Hepatocyte (in vitro differentiated cells): ENCODE measurements at regions not wholly inside any gene's neighbourhood (a gene's known extent, or its start where the extent isn't known, plus 50 kb on each side); places are given as distances from the start of the nearest gene placed in this dataset.

Source experiments
- DNase-seq: peaks from one replicate; pipeline ENCODE4 v3.0.0-alpha.2; 2016; ENCODE audit warnings: low spot score
- H2AFZ ChIP-seq: fragments of 200-600 bp; sonication (generic); 2 replicates; pipeline ENCODE4 v1.6.0; 2016; ENCODE audit warnings: antibody characterized with exemption, mild to moderate bottlenecking
- H3K27ac ChIP-seq: fragments of 200-600 bp; sonication (generic); 2 replicates; pipeline ENCODE4 v1.5.1; 2016; ENCODE audit warnings: mild to moderate bottlenecking
- H3K27me3 ChIP-seq: fragments of 200-600 bp; sonication (generic); 2 replicates; pipeline ENCODE4 v1.6.1; 2016
- H3K36me3 ChIP-seq: fragments of 200-600 bp; sonication (generic); replicated peaks from 2 replicates; pipeline ENCODE4 v1.5.1; 2016; ENCODE audit warnings: low read depth; ENCODE audit not compliant: insufficient read depth
- H3K4me1 ChIP-seq: fragments of 200-600 bp; sonication (generic); 2 replicates; pipeline ENCODE4 v1.5.1; 2016; ENCODE audit warnings: mild to moderate bottlenecking, moderate library complexity; ENCODE audit not compliant: insufficient read depth
- H3K4me2 ChIP-seq: fragments of 200-600 bp; sonication (generic); 2 replicates; pipeline ENCODE4 v1.6.0; 2016
- H3K4me3 ChIP-seq: fragments of 200-600 bp; sonication (generic); 2 replicates; pipeline ENCODE4 v1.5.1; 2016; ENCODE audit warnings: mild to moderate bottlenecking
- H3K79me2 ChIP-seq: fragments of 200-600 bp; sonication (generic); 2 replicates; pipeline ENCODE4 v1.6.0; 2017; ENCODE audit warnings: mild to moderate bottlenecking
- H3K9me2 ChIP-seq: fragments of 200-600 bp; sonication (generic); replicated peaks from 2 replicates; pipeline ENCODE4 v1.6.0; 2017; ENCODE audit warnings: mild to moderate bottlenecking; ENCODE audit not compliant: insufficient read depth
- H3K9me3 ChIP-seq: fragments of 200-600 bp; sonication (generic); 2 replicates; pipeline ENCODE4 v1.5.1; 2016; ENCODE audit warnings: low read depth, mild to moderate bottlenecking
- H4K20me1 ChIP-seq: fragments of 200-600 bp; sonication (generic); 2 replicates; pipeline ENCODE4 v1.6.0; 2016; ENCODE audit warnings: mild to moderate bottlenecking; ENCODE audit not compliant: insufficient read depth, poor library complexity, severe bottlenecking
- EZH2 ChIP-seq: fragments of 200-600 bp; sonication (generic); IDR thresholded peaks from 2 replicates; pipeline ENCODE4 v1.6.1; 2016; ENCODE audit warnings: antibody characterized with exemption, mild to moderate bottlenecking, borderline replicate concordance
- EZH2phosphoT487 ChIP-seq: fragments of 200-600 bp; sonication (generic); IDR thresholded peaks from one replicate; pipeline ENCODE4 v1.6.1; 2018; ENCODE audit warnings: antibody characterized with exemption, mild to moderate bottlenecking, low read depth, moderate library complexity; ENCODE audit not compliant: unreplicated experiment, severe bottlenecking
- WGBS: methylation state at CpG from one replicate; pipeline ENCODE4 v1.1.6; 2016; ENCODE audit warnings: low lambda C conversion rate; ENCODE audit errors: missing lambda C conversion rate; 5-methylcytosine and 5-hydroxymethylcytosine counted together
- TF ChIP-seq, protein P1 (sequence below): fragments of 200-600 bp; sonication (generic); IDR thresholded peaks from 2 replicates; pipeline ENCODE4 v1.5.1; 2016; ENCODE audit warnings: antibody characterized with exemption, mild to moderate bottlenecking; ENCODE audit not compliant: poor library complexity

DNA sequence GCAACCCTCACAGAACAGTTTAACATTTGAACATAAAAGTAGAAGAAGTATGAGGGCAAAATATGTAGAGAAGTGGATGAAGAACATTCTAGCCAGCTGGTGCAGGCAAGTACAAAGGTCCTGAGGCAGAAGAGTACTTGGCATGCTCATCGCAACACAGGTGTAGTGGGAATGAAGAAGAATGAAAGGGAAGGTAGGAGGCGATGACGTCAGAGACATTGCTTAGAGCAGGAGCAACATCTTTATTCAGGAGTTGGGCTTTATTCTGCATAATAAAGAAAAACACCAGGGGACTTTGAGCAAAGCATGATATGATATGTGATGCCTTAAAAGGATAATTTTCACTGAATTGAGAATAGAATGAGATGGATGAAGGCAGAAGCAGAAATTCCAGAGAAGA, 570.6 kb upstream of the CDH9 start:
- WGBS: 88% methylated on average over 3 of the region's 3 CpGs
- Histone ChIP-seq H3K4me3 (no peak overlapping the region), H3K36me3 (no peaks in the 10 kb centered on the region), H4K20me1 (no peaks in the 10 kb centered on the region), H3K27me3 (no peaks in the 10 kb centered on the region), H2AFZ (no peak overlapping the region), H3K79me2 (no peaks in the 10 kb centered on the region), H3K9me2 (no peaks in the 10 kb centered on the region), H3K27ac (no peak overlapping the region), H3K4me1 (no peaks in the 10 kb centered on the region), H3K9me3 (no peaks in the 10 kb centered on the region), H3K4me2 (no peak overlapping the region)
- DNase-seq: no peak
- TF ChIP-seq, protein P1, sequence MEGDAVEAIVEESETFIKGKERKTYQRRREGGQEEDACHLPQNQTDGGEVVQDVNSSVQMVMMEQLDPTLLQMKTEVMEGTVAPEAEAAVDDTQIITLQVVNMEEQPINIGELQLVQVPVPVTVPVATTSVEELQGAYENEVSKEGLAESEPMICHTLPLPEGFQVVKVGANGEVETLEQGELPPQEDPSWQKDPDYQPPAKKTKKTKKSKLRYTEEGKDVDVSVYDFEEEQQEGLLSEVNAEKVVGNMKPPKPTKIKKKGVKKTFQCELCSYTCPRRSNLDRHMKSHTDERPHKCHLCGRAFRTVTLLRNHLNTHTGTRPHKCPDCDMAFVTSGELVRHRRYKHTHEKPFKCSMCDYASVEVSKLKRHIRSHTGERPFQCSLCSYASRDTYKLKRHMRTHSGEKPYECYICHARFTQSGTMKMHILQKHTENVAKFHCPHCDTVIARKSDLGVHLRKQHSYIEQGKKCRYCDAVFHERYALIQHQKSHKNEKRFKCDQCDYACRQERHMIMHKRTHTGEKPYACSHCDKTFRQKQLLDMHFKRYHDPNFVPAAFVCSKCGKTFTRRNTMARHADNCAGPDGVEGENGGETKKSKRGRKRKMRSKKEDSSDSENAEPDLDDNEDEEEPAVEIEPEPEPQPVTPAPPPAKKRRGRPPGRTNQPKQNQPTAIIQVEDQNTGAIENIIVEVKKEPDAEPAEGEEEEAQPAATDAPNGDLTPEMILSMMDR: no peak
- TF ChIP-seq EZH2phosphoT487: no peak
- TF ChIP-seq EZH2: no peak

DNA sequence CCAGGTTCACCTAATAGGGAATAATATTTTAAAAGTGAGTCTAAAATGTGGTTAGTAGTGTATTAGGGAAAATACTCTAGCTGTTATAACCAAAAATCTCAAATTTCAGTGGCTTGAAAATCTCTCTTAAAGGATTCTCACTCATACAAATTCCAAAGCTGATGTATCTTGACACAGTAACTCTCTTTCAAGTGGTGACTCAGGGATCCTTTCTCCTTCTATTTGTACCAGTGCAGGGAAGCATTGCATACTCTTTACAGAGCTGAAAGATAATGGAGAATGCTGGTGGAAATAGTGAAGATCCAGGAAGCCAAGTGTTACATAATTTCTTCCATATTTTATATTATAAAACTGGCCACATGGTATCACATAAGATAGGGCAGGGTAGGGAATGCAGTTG, 560.2 kb upstream of the CDH9 start:
- H3K9me3 ChIP-seq: no peaks in the 10 kb centered on the region
- H3K27me3 ChIP-seq: no peaks in the 10 kb centered on the region
- no peak overlapping the region for H3K4me3 ChIP-seq
- no peaks in the 10 kb centered on the region for H3K79me2 ChIP-seq
- H4K20me1 ChIP-seq: no peaks in the 10 kb centered on the region
- H3K36me3 ChIP-seq: no peaks in the 10 kb centered on the region
- H3K4me2 ChIP-seq: no peak overlapping the region
- no peak overlapping the region for H3K27ac ChIP-seq
- H3K9me2 ChIP-seq: no peaks in the 10 kb centered on the region
- no peaks in the 10 kb centered on the region for H3K4me1 ChIP-seq
- TF ChIP-seq EZH2phosphoT487: no peak
- no peak for TF ChIP-seq EZH2
- TF ChIP-seq, protein P1: no peak
- no peak overlapping the region for H2AFZ ChIP-seq
- no peak for DNase-seq

DNA sequence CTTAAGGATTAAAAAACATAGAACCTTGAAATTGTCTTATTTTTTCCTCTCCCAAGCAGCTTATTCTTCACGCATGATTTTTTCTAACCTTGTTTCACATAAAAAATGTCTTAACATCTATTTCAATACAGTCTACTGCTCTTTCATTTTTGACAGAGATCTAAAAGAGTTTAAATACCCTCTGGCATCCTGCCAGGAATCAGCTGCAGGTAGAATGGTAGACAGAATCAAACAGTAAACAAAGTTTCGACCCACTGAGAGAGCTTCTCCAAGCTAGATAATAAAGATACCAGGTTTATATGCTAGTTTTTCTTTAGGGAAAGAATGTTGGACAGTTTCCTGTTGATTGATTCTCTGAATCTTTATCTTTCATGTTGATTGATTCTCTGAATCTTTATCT, 555.8 kb upstream of the CDH9 start:
- Histone ChIP-seq H3K36me3 (no peaks in the 10 kb centered on the region), H3K4me1 (no peaks in the 10 kb centered on the region), H3K27me3 (no peaks in the 10 kb centered on the region), H3K9me3 (no peaks in the 10 kb centered on the region), H3K9me2 (no peaks in the 10 kb centered on the region), H3K4me3 (no peak overlapping the region), H3K79me2 (no peaks in the 10 kb centered on the region), H4K20me1 (no peaks in the 10 kb centered on the region), H2AFZ (no peak overlapping the region), H3K4me2 (no peak overlapping the region), H3K27ac (no peak overlapping the region)
- WGBS: 68% methylated on average over 2 of the region's 2 CpGs
- TF ChIP-seq EZH2phosphoT487 (no peak), EZH2 (no peak)
- TF ChIP-seq, protein P1: no peak
- no peak for DNase-seq

DNA sequence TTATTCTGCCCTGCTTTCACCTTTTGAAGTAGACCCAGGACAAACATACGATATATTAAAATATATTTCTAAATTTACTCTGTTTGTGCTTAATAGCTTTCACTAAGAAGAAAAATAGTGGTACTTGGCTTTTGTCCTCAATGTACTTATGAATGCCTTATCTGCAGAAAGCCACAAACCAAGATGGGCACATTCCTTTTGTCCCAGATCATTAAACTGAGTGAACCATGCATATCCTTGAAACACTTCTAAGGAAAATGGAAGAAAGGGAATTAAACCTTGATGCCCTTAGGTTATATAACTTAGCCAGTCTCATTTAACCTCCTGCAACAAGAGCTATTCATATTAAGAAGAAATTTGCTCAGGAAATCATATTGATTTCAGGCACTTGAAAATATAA, 553.8 kb upstream of the CDH9 start:
- 67% methylated on average over 1 of the region's 1 CpG for WGBS
- H3K9me2 ChIP-seq: no peaks in the 10 kb centered on the region
- TF ChIP-seq, protein P1: no peak
- TF ChIP-seq EZH2: no peak
- TF ChIP-seq EZH2phosphoT487: no peak

More for the DNA sequence above, 553.8 kb upstream of the CDH9 start:
- Histone ChIP-seq H3K4me3 (no peak overlapping the region), H3K27me3 (no peaks in the 10 kb centered on the region), H4K20me1 (no peaks in the 10 kb centered on the region), H3K9me3 (no peaks in the 10 kb centered on the region), H3K4me2 (no peak overlapping the region), H2AFZ (no peak overlapping the region), H3K27ac (no peak overlapping the region), H3K79me2 (no peaks in the 10 kb centered on the region), H3K36me3 (no peaks in the 10 kb centered on the region), H3K4me1 (no peaks in the 10 kb centered on the region)
- no peak for DNase-seq
